WTC11 (cell line): ENCODE measurements at regions not wholly inside any gene's neighbourhood (a gene's known extent, or its start where the extent isn't known, plus 50 kb on each side); places are given as distances from the start of the nearest gene placed in this dataset.

Source experiments
- ATAC-seq: fragments of 200-7000 bp; cut with Tn5 transposase; 2 replicates; pipeline ENCODE4 v1.10.0; 2021; ENCODE audit warnings: mild to moderate bottlenecking, moderate library complexity
- CTCF ChIA-PET: fragments of 300-600 bp; sonication (Branson Sonifier 250); formaldehyde crosslinking; loops from one replicate; lab custom pipeline; 2021; ENCODE audit warnings: antibody characterized with exemption; lab: Charles Lee
- POLR2A ChIA-PET: fragments of 350-600 bp; sonication (Branson Sonifier 250); formaldehyde crosslinking; loops from one replicate; lab custom pipeline; 2021; ENCODE audit warnings: antibody characterized with exemption; lab: Charles Lee
- DNase-seq: peaks from one replicate; pipeline ENCODE4 v3.0.0; 2021; ENCODE audit warnings: low spot score
- H3K27ac Mint-ChIP-seq: 2 replicates; pipeline ENCODE4 v1.8.0; 2021; ENCODE audit warnings: mixed read lengths
- H3K27me3 Mint-ChIP-seq: 2 replicates; pipeline ENCODE4 v1.8.0; 2021; ENCODE audit warnings: low read depth, mild to moderate bottlenecking, moderate library complexity, mixed read lengths
- H3K36me3 Mint-ChIP-seq: 2 replicates; pipeline ENCODE4 v1.8.0; 2021; ENCODE audit warnings: mixed read lengths
- H3K4me1 Mint-ChIP-seq: 2 replicates; pipeline ENCODE4 v1.8.0; 2022; ENCODE audit warnings: mixed read lengths
- H3K4me3 Mint-ChIP-seq: 2 replicates; pipeline ENCODE4 v1.8.0; 2021; ENCODE audit warnings: mild to moderate bottlenecking, moderate library complexity, mixed read lengths
- H3K9me3 Mint-ChIP-seq: 2 replicates; pipeline ENCODE4 v1.8.0; 2021; ENCODE audit warnings: mixed read lengths
- ATF1 ChIP-seq: sonication (generic); formaldehyde crosslinking; IDR thresholded peaks from 2 replicates; pipeline ENCODE4 v1.8.1; 2023; ENCODE audit warnings: mild to moderate bottlenecking, moderate library complexity, missing genetic modification reagents
- ATF2 ChIP-seq: sonication (generic); formaldehyde crosslinking; IDR thresholded peaks from 2 replicates; pipeline ENCODE4 v1.8.1; 2022; ENCODE audit warnings: low read depth, missing genetic modification reagents, borderline replicate concordance
- CBFB ChIP-seq: sonication (generic); formaldehyde crosslinking; IDR thresholded peaks from 2 replicates; pipeline ENCODE4 v1.8.1; 2022; ENCODE audit warnings: mild to moderate bottlenecking, low read depth, missing genetic modification reagents
- ESRRA ChIP-seq: sonication (generic); formaldehyde crosslinking; IDR thresholded peaks from 2 replicates; pipeline ENCODE4 v1.8.1; 2022; ENCODE audit warnings: mild to moderate bottlenecking, missing genetic modification reagents, borderline replicate concordance
- ETV6 ChIP-seq: sonication (generic); formaldehyde crosslinking; IDR thresholded peaks from 2 replicates; pipeline ENCODE4 v1.8.1; 2022; ENCODE audit warnings: mild to moderate bottlenecking, missing genetic modification reagents
- FOXK1 ChIP-seq: sonication (generic); formaldehyde crosslinking; IDR thresholded peaks from 2 replicates; pipeline ENCODE4 v1.8.0; 2022; ENCODE audit warnings: mild to moderate bottlenecking, moderate library complexity, missing genetic modification reagents
- GABPB1 ChIP-seq: sonication (generic); formaldehyde crosslinking; IDR thresholded peaks from 2 replicates; pipeline ENCODE4 v1.8.1; 2023; ENCODE audit warnings: mild to moderate bottlenecking, missing genetic modification reagents
- KAT7 ChIP-seq: sonication (generic); formaldehyde crosslinking; IDR thresholded peaks from 2 replicates; pipeline ENCODE4 v1.8.1; 2023; ENCODE audit warnings: missing genetic modification reagents, mild to moderate bottlenecking, borderline replicate concordance
- MYBL2 ChIP-seq: sonication (generic); formaldehyde crosslinking; IDR thresholded peaks from 2 replicates; pipeline ENCODE4 v1.8.1; 2023; ENCODE audit warnings: mild to moderate bottlenecking, moderate library complexity, missing genetic modification reagents
- NR3C1 ChIP-seq: sonication (generic); formaldehyde crosslinking; conservative IDR thresholded peaks from 2 replicates; pipeline ENCODE4 v1.8.1; 2023; ENCODE audit warnings: low read depth, mild to moderate bottlenecking, missing genetic modification reagents
- PRRX2 ChIP-seq: fragments of 250-450 bp; sonication (Bioruptor Pico); IDR thresholded peaks from 2 replicates; pipeline ENCODE4 v1.8.0; 2021; ENCODE audit warnings: mild to moderate bottlenecking
- SOX15 ChIP-seq: fragments of 250-450 bp; sonication (Bioruptor Pico); IDR thresholded peaks from 2 replicates; pipeline ENCODE4 v1.9.0; 2021; ENCODE audit warnings: mild to moderate bottlenecking
- TEAD4 ChIP-seq: sonication (generic); formaldehyde crosslinking; IDR thresholded peaks from 2 replicates; pipeline ENCODE4 v1.8.0; 2022; ENCODE audit warnings: mild to moderate bottlenecking, missing genetic modification reagents
- ZNF138 ChIP-seq: sonication (generic); formaldehyde crosslinking; conservative IDR thresholded peaks from 2 replicates; pipeline ENCODE4 v1.8.1; 2022; ENCODE audit warnings: mild to moderate bottlenecking, moderate library complexity, missing genetic modification reagents
- ZNF219 ChIP-seq: sonication (generic); formaldehyde crosslinking; IDR thresholded peaks from 2 replicates; pipeline ENCODE4 v1.8.0; 2023; ENCODE audit warnings: missing genetic modification reagents, mild to moderate bottlenecking, borderline replicate concordance
- ZNF263 ChIP-seq: sonication (generic); formaldehyde crosslinking; IDR thresholded peaks from 2 replicates; pipeline ENCODE4 v1.8.1; 2022; ENCODE audit warnings: low read depth, mild to moderate bottlenecking, moderate library complexity, missing genetic modification reagents
- ZNF396 ChIP-seq: fragments of 250-450 bp; sonication (Bioruptor Pico); IDR thresholded peaks from 2 replicates; pipeline ENCODE4 v1.8.0; 2021; ENCODE audit warnings: mild to moderate bottlenecking, moderate library complexity, borderline replicate concordance
- ZSCAN18 ChIP-seq: fragments of 250-450 bp; sonication (Bioruptor Pico); IDR thresholded peaks from 2 replicates; pipeline ENCODE4 v2.1.2; 2022; ENCODE audit warnings: mild to moderate bottlenecking, moderate library complexity
- TF ChIP-seq, protein P1 (sequence below): sonication (generic); formaldehyde crosslinking; IDR thresholded peaks from 2 replicates; pipeline ENCODE4 v1.8.0; 2023; ENCODE audit warnings: missing genetic modification reagents, mild to moderate bottlenecking, borderline replicate concordance
- TF ChIP-seq, protein P2 (sequence below): sonication (generic); formaldehyde crosslinking; IDR thresholded peaks from 2 replicates; pipeline ENCODE4 v1.8.1; 2022; ENCODE audit warnings: mild to moderate bottlenecking, moderate library complexity, missing genetic modification reagents
- TF ChIP-seq, protein P3 (sequence below): sonication (generic); formaldehyde crosslinking; IDR thresholded peaks from 2 replicates; pipeline ENCODE4 v1.8.1; 2023; ENCODE audit warnings: mild to moderate bottlenecking, missing genetic modification reagents, moderate library complexity
- TF ChIP-seq, protein P4 (sequence below): fragments of 250-450 bp; sonication (Bioruptor Pico); IDR thresholded peaks from 2 replicates; pipeline ENCODE4 v1.8.0; 2021; ENCODE audit warnings: mild to moderate bottlenecking

GRCh38 chr22:25380122-25380747 is 160.8 kb downstream of the CRYBB2 start (continued):
- TF ChIP-seq, protein P1, sequence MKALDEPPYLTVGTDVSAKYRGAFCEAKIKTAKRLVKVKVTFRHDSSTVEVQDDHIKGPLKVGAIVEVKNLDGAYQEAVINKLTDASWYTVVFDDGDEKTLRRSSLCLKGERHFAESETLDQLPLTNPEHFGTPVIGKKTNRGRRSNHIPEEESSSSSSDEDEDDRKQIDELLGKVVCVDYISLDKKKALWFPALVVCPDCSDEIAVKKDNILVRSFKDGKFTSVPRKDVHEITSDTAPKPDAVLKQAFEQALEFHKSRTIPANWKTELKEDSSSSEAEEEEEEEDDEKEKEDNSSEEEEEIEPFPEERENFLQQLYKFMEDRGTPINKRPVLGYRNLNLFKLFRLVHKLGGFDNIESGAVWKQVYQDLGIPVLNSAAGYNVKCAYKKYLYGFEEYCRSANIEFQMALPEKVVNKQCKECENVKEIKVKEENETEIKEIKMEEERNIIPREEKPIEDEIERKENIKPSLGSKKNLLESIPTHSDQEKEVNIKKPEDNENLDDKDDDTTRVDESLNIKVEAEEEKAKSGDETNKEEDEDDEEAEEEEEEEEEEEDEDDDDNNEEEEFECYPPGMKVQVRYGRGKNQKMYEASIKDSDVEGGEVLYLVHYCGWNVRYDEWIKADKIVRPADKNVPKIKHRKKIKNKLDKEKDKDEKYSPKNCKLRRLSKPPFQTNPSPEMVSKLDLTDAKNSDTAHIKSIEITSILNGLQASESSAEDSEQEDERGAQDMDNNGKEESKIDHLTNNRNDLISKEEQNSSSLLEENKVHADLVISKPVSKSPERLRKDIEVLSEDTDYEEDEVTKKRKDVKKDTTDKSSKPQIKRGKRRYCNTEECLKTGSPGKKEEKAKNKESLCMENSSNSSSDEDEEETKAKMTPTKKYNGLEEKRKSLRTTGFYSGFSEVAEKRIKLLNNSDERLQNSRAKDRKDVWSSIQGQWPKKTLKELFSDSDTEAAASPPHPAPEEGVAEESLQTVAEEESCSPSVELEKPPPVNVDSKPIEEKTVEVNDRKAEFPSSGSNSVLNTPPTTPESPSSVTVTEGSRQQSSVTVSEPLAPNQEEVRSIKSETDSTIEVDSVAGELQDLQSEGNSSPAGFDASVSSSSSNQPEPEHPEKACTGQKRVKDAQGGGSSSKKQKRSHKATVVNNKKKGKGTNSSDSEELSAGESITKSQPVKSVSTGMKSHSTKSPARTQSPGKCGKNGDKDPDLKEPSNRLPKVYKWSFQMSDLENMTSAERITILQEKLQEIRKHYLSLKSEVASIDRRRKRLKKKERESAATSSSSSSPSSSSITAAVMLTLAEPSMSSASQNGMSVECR (CRISPR knock-in tag), result no peak
- no peak for TF ChIP-seq ZNF138
- no peak for TF ChIP-seq NR3C1 (CRISPR knock-in tag)
- TF ChIP-seq, protein P2, sequence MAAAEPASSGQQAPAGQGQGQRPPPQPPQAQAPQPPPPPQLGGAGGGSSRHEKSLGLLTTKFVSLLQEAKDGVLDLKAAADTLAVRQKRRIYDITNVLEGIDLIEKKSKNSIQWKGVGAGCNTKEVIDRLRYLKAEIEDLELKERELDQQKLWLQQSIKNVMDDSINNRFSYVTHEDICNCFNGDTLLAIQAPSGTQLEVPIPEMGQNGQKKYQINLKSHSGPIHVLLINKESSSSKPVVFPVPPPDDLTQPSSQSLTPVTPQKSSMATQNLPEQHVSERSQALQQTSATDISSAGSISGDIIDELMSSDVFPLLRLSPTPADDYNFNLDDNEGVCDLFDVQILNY (CRISPR knock-in tag), result no peak
- no peak for TF ChIP-seq MYBL2 (CRISPR knock-in tag)

DNA sequence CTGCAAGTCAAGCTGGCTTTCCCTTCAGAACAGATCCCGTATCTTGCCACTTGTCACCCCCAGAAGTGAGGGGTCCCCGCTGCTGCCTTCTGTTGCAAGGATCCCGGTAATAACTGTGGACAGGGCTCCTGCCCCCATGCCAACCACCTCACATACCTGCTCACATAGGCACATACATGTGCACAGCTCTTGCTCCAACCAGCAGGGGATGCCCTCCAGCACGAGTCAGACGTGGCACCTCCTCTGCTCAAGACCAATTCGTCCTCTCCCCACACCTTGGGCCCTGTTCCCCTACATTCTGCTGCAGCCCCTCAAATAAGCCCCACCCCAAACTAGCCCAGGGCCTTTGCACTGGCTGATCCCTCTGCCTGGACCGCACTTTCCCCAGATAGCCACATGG is 163.3 kb downstream of the CRYBB2 start:
- ChIA-PET POLR2A (no interaction called here), CTCF (interaction anchor here (0.6 to 0.9 kb wide), 2 partner anchors 12 to 64 kb away, joined by 3 read pairs; no protein-coding TSS in a partner anchor)
- DNase-seq (no peak), ATAC-seq (no peak)
- Mint-ChIP-seq H3K27ac (no peak overlapping the region), H3K4me1 (peaks cover 15% of the 10 kb centered on the region), H3K36me3 (peaks cover 3% of the 10 kb centered on the region; the same call in 1 of the 2 replicates), H3K4me3 (no peak overlapping the region), H3K9me3 (no peaks in the 10 kb centered on the region), H3K27me3 (no peaks in the 10 kb centered on the region)
- no peak for TF ChIP-seq ZNF396 (CRISPR knock-in tag)
- no peak for TF ChIP-seq ZNF263 (CRISPR knock-in tag)
- TF ChIP-seq TEAD4 (CRISPR knock-in tag), result no peak
- TF ChIP-seq ZNF219 (CRISPR knock-in tag), result no peak
- TF ChIP-seq ZNF138, result no peak
- TF ChIP-seq, protein P3, sequence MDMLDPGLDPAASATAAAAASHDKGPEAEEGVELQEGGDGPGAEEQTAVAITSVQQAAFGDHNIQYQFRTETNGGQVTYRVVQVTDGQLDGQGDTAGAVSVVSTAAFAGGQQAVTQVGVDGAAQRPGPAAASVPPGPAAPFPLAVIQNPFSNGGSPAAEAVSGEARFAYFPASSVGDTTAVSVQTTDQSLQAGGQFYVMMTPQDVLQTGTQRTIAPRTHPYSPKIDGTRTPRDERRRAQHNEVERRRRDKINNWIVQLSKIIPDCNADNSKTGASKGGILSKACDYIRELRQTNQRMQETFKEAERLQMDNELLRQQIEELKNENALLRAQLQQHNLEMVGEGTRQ (CRISPR knock-in tag), result no peak
- TF ChIP-seq, protein P4, sequence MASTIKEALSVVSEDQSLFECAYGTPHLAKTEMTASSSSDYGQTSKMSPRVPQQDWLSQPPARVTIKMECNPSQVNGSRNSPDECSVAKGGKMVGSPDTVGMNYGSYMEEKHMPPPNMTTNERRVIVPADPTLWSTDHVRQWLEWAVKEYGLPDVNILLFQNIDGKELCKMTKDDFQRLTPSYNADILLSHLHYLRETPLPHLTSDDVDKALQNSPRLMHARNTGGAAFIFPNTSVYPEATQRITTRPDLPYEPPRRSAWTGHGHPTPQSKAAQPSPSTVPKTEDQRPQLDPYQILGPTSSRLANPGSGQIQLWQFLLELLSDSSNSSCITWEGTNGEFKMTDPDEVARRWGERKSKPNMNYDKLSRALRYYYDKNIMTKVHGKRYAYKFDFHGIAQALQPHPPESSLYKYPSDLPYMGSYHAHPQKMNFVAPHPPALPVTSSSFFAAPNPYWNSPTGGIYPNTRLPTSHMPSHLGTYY, result no peak
- no peak for TF ChIP-seq FOXK1 (CRISPR knock-in tag)
- TF ChIP-seq CBFB, result no peak
- TF ChIP-seq ZSCAN18 (CRISPR knock-in tag), result no peak
- TF ChIP-seq ATF2, result no peak
- no peak for TF ChIP-seq KAT7 (CRISPR knock-in tag)
- TF ChIP-seq SOX15, result no peak
- no peak for TF ChIP-seq ETV6 (CRISPR knock-in tag)
- TF ChIP-seq GABPB1 (CRISPR knock-in tag), result no peak
- no peak for TF ChIP-seq ESRRA (CRISPR knock-in tag)
- no peak for TF ChIP-seq PRRX2 (CRISPR knock-in tag)
- no peak for TF ChIP-seq ATF1 (CRISPR knock-in tag)
